ENCODE measurements at regions not wholly inside any gene's neighbourhood (a gene's known extent, or its start where the extent isn't known, plus 50 kb on each side); places are given as distances from the start of the nearest gene placed in this dataset.

GRCh38 chr20:52434041-52434425 lies 242.5 kb upstream of the ZFP64 start:
- TF ChIP-seq CTCF (IDR thresholded peaks at IDR 0.05; ENCODE audit: borderline replicate concordance, extremely low read depth, low read length, poor library complexity, severe bottlenecking) (no peak), EZH2 (IDR thresholded peaks at IDR 0.05; ENCODE audit: borderline replicate concordance, low read depth, low read length, severe bottlenecking) (no peak)
